CD14-positive monocyte (primary cell): ENCODE measurements at regions not wholly inside any gene's neighbourhood (a gene's known extent, or its start where the extent isn't known, plus 50 kb on each side); places are given as distances from the start of the nearest gene placed in this dataset.
"Not testable (repeated sequence)": the region's sequence is repeated elsewhere in the genome, so short reads cannot be mapped to it uniquely, and the experiment has no call there.

Experiments
- DNase-seq, 3 donors: peaks; one replicate each; pipeline ENCODE4 v3.0.0-alpha.2; 2011 to 2022
- H2AFZ ChIP-seq: 2 replicates; pipeline ENCODE4 v1.6.0; 2012; ENCODE audit warnings: mild to moderate bottlenecking, low read depth, low read length, inconsistent platforms; ENCODE audit not compliant: insufficient read depth, poor library complexity, severe bottlenecking
- H3K27ac ChIP-seq, 2 donors: 1 replicate in 1 of 2; 2 replicates in 1 of 2; pipeline ENCODE4 v1.5.1; 2012 to 2013; ENCODE audit warnings: low read length in 2 of 2, control low read depth in 1 of 2, inconsistent platforms in 1 of 2, low read depth in 1 of 2, mild to moderate bottlenecking in 1 of 2
- H3K27me3 ChIP-seq, 2 donors: one replicate each; pipeline versions ENCODE4 v1.6.0 to v1.6.1; 2011 to 2013; ENCODE audit warnings: low read length in 2 of 2; ENCODE audit not compliant: control insufficient read depth in 2 of 2, insufficient read depth in 2 of 2
- H3K36me3 ChIP-seq, 2 donors: replicated peaks in 1 of 2; 1 replicate in 1 of 2; 2 replicates in 1 of 2; pipeline versions ENCODE4 v1.5.1 to v1.6.1; 2012 to 2013; ENCODE audit warnings: low read length in 2 of 2, control low read depth in 1 of 2, inconsistent platforms in 1 of 2, mild to moderate bottlenecking in 1 of 2; ENCODE audit not compliant: insufficient read depth in 2 of 2, control insufficient read depth in 1 of 2
- H3K4me1 ChIP-seq, 2 donors: 1 replicate in 1 of 2; 2 replicates in 1 of 2; pipeline versions ENCODE4 v1.5.1 to v1.6.1; 2012 to 2013; ENCODE audit warnings: low read length in 2 of 2, control low read depth in 1 of 2, inconsistent platforms in 1 of 2, mild to moderate bottlenecking in 1 of 2, moderate library complexity in 1 of 2; ENCODE audit not compliant: insufficient read depth in 2 of 2, control insufficient read depth in 1 of 2
- H3K4me2 ChIP-seq: replicated peaks from 2 replicates; pipeline ENCODE3; 2012; ENCODE audit warnings: low read length, moderate library complexity, mild to moderate bottlenecking; ENCODE audit not compliant: poor library complexity, severe bottlenecking; ENCODE audit errors: extremely low read depth
- H3K4me3 ChIP-seq, 3 experiments: fragments of 200-600 bp in 1 of 3; sonication (generic) in 1 of 3; replicated peaks in 1 of 3; 1 replicate in 2 of 3; 2 replicates in 1 of 3; pipeline ENCODE4 v1.5.1; 2011 to 2013; ENCODE audit warnings: low read length in 3 of 3, mild to moderate bottlenecking in 3 of 3, control low read depth in 2 of 3, low read depth in 2 of 3, inconsistent platforms in 1 of 3, moderate library complexity in 1 of 3
- H3K79me2 ChIP-seq: 2 replicates; pipeline ENCODE4 v1.6.0; 2012; ENCODE audit warnings: mild to moderate bottlenecking, control low read depth, inconsistent platforms, low read length, moderate library complexity; ENCODE audit not compliant: insufficient read depth
- H3K9ac ChIP-seq: 2 replicates; pipeline ENCODE4 v1.6.0; 2017; ENCODE audit warnings: low read length, mild to moderate bottlenecking; ENCODE audit not compliant: insufficient read depth, poor library complexity, severe bottlenecking
- H3K9me3 ChIP-seq, 2 donors: replicated peaks in 1 of 2; 1 replicate in 1 of 2; 2 replicates in 1 of 2; pipeline versions ENCODE4 v1.5.1 to v1.6.1; 2012 to 2013; ENCODE audit warnings: low read length in 2 of 2, control low read depth in 1 of 2; ENCODE audit not compliant: control insufficient read depth in 1 of 2, insufficient read depth in 1 of 2
- H4K20me1 ChIP-seq: 2 replicates; pipeline ENCODE4 v1.6.0; 2012; ENCODE audit warnings: mild to moderate bottlenecking, low read length, control low read depth, moderate library complexity; ENCODE audit not compliant: insufficient read depth
- H3K27ac Mint-ChIP-seq, 7 donors: one replicate each; pipeline ENCODE4 v1.8.0; 2020; ENCODE audit warnings: mild to moderate bottlenecking in 7 of 7, mixed read lengths in 7 of 7, moderate library complexity in 6 of 7, inconsistent platforms in 2 of 7
- H3K27me3 Mint-ChIP-seq, 3 donors: one replicate each; pipeline ENCODE4 v1.8.0; 2021 to 2022; ENCODE audit warnings: low read depth in 3 of 3, mild to moderate bottlenecking in 3 of 3, mixed read lengths in 3 of 3, moderate library complexity in 3 of 3, inconsistent platforms in 1 of 3
- H3K36me3 Mint-ChIP-seq, 2 donors: one replicate each; pipeline ENCODE4 v1.8.0; 2020; ENCODE audit warnings: mixed read lengths in 2 of 2, inconsistent platforms in 1 of 2, mild to moderate bottlenecking in 1 of 2
- H3K4me1 Mint-ChIP-seq: one replicate; pipeline ENCODE4 v1.8.0; 2020; ENCODE audit warnings: mild to moderate bottlenecking, mixed read lengths
- H3K4me3 Mint-ChIP-seq, 2 donors: one replicate each; pipeline ENCODE4 v1.8.0; 2020; ENCODE audit warnings: mild to moderate bottlenecking in 2 of 2, mixed read lengths in 2 of 2, moderate library complexity in 1 of 2
- H3K9me3 Mint-ChIP-seq, 7 donors: one replicate each; pipeline ENCODE4 v1.8.0; 2020 to 2022; ENCODE audit warnings: mixed read lengths in 7 of 7, mild to moderate bottlenecking in 6 of 7, moderate library complexity in 6 of 7, inconsistent platforms in 2 of 7
- CTCF ChIP-seq: fragments of 200-600 bp; IDR thresholded peaks from one replicate; pipeline ENCODE4 v1.8.0; 2022; ENCODE audit warnings: antibody characterized with exemption, mild to moderate bottlenecking
- WGBS: methylation state at CpG from one replicate; pipeline ENCODE4 v1.1.5; 2013; ENCODE audit warnings: missing lambda C conversion rate; ENCODE audit not compliant: insufficient coverage; 5-methylcytosine and 5-hydroxymethylcytosine counted together
- intact Hi-C, 2 donors: fragments of 100-400 bp; cut with micrococcal nuclease; formaldehyde crosslinking; loops; one replicate each; pipeline versions ENCODE4 v1.15.0 to v1.15.1; 2023

GRCh38 chr9:94188246-94188645 is 70.9 kb upstream of the ZNF169 start:
- Mint-ChIP-seq H3K27ac (no peak overlapping the region), H3K4me1 (no peaks in the 10 kb centered on the region), H3K4me3 (no peak overlapping the region), H3K9me3 (peaks cover 21 to 43% (median 39%) of the 10 kb centered on the region in 7 donors), H3K27me3 (peaks cover 0 to 3% (median 0%) of the 10 kb centered on the region in 3 donors), H3K36me3 (peaks cover 5 to 10% of the 10 kb centered on the region in 2 donors)
- no peaks in the 10 kb centered on the region for H3K27me3 ChIP-seq
- H3K79me2 ChIP-seq = no peaks in the 10 kb centered on the region
- no peak overlapping the region for H3K4me3 ChIP-seq
- intact Hi-C loops = no loop called here
- H3K27ac ChIP-seq = no peak overlapping the region
- peaks cover 0 to 3% of the 10 kb centered on the region in 2 donors for H3K36me3 ChIP-seq
- no peak overlapping the region for H2AFZ ChIP-seq
- no peaks in the 10 kb centered on the region for H3K4me1 ChIP-seq
- H3K9ac ChIP-seq = no peak overlapping the region
- peaks cover 19 to 22% of the 10 kb centered on the region in 2 donors for H3K9me3 ChIP-seq
- no peak for DNase-seq
- no peak for TF ChIP-seq CTCF
- H3K4me2 ChIP-seq = no peak overlapping the region
- peaks cover under 1% of the 10 kb centered on the region for H4K20me1 ChIP-seq

GRCh38 chr9:94191706-94192105 is 67.4 kb upstream of the ZNF169 start:
- H3K79me2 ChIP-seq, DNase-seq, H2AFZ ChIP-seq, H3K4me1 Mint-ChIP-seq, H3K36me3 Mint-ChIP-seq, H3K27ac ChIP-seq, H3K27me3 Mint-ChIP-seq, H3K9ac ChIP-seq, H3K4me1 ChIP-seq, intact Hi-C loops, H3K36me3 ChIP-seq, H3K27ac Mint-ChIP-seq, H3K4me3 ChIP-seq, H4K20me1 ChIP-seq, H3K4me3 Mint-ChIP-seq, H3K27me3 ChIP-seq, H3K4me2 ChIP-seq: not testable (repeated sequence)
- WGBS = 93% methylated on average over 2 of the region's 6 CpGs
- H3K9me3 ChIP-seq = peaks cover 29 to 41% of the 10 kb centered on the region in 2 donors
- peaks cover 28 to 73% (median 68%) of the 10 kb centered on the region in 7 donors for H3K9me3 Mint-ChIP-seq
